HL-60 (cell line): ENCODE measurements at regions not wholly inside any gene's neighbourhood (a gene's known extent, or its start where the extent isn't known, plus 50 kb on each side); places are given as distances from the start of the nearest gene placed in this dataset.

Source experiments
- GABPA ChIP-seq: IDR thresholded peaks from 2 replicates; pipeline ENCODE4 v1.6.1; 2012; ENCODE audit warnings: low read depth
- POLR2AphosphoS5 ChIP-seq: IDR thresholded peaks from 2 replicates; pipeline ENCODE4 v1.6.1; 2012; ENCODE audit warnings: low read depth
- TF ChIP-seq, protein P1 (sequence below): IDR thresholded peaks from one replicate; pipeline ENCODE4 v1.5.1; 2011; ENCODE audit warnings: low read length, control low read depth, inconsistent platforms; ENCODE audit not compliant: insufficient read depth

DNA sequence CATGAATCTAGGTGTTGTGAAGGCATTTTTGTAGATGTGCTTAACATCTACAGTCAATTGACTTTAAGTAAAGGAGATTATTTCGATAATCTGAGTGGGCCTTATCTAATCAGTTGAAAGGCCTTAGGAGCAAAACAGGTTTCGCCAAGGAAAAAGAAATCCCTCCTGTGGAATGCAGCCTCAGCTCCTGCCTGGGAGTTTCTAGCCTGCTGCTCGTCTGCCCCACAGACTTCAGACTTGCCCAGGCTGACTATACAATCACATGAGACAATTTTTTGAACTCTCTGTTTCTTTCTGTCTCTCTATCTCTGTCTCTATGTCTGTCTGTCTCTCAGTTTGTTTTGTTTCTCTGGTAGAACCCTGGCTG, 312.5 kb downstream of the OLFM4 start:
- TF ChIP-seq POLR2AphosphoS5 (no peak), GABPA (no peak)
- TF ChIP-seq, protein P1, sequence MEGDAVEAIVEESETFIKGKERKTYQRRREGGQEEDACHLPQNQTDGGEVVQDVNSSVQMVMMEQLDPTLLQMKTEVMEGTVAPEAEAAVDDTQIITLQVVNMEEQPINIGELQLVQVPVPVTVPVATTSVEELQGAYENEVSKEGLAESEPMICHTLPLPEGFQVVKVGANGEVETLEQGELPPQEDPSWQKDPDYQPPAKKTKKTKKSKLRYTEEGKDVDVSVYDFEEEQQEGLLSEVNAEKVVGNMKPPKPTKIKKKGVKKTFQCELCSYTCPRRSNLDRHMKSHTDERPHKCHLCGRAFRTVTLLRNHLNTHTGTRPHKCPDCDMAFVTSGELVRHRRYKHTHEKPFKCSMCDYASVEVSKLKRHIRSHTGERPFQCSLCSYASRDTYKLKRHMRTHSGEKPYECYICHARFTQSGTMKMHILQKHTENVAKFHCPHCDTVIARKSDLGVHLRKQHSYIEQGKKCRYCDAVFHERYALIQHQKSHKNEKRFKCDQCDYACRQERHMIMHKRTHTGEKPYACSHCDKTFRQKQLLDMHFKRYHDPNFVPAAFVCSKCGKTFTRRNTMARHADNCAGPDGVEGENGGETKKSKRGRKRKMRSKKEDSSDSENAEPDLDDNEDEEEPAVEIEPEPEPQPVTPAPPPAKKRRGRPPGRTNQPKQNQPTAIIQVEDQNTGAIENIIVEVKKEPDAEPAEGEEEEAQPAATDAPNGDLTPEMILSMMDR, result no peak
